ENCODE measurements at regions not wholly inside any gene's neighbourhood (a gene's known extent, or its start where the extent isn't known, plus 50 kb on each side); places are given as distances from the start of the nearest gene placed in this dataset.

DNA sequence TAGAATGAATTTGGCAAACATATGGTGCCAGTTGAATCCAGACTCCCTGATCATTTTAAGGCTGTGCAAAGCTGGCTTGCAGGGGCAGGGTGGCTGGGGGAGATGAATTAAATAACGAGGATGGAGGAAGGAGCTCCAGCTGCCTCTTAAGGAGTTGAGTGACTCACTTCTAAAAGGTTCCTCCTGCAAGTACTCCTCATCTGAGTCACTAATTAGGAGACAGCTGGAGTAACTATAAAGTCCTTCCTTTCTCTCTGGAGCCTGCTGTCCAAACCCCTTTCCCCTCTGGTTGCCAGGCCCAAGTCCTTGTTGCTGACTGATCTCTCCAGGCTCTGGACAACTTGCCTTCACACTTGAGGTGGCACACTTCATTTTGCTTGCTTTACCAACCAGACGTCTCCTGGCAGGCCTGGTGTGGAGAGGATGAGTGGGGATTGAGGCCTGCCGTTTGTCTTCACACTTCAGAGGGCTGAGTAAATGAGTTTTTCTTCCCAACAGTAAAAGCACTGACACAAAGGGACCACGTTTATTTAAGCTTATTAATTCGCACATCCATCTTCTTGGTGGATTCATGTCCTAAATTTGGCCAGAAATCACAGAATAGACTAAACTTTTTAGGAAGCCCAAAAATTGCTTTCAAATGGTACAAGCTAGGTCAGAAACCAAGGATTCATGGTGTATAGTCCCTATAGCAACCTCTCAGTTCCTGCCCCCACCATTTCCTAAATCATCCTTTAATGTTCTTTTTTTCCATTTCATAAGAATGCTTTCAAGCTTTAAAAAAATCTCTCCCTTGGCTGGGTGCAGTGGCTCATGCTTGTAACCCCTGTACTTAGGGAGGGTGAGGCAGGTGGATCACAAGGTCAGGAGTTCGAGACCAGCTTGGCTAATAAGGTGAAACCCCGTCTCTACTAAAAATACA, 90.5 kb upstream of the MYRIP start:
- whole genome bisulfite sequencing (ENCODE audit: extremely low coverage, insufficient coverage, low lambda C conversion rate): no CpG with 5 or more reads among the region's 7 CpGs

DNA sequence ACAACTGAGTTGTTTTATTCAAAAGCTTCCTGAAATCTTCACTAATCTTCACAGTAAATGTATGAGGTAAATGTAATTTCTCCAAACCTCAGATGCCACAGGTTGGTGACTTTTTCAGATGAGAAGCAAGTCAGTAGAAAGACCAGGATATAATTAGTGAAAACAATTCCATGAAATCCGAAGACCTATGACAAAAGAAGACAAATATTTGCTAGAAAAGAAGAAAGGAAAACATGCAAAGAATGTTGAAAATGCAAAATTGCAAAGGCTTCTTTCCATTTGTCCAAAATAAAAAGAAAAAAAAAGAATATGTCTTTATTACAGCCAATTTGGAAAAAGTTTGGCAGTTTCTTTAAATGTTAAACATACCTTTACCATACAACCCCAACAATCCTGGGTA, 88.3 kb upstream of the MYRIP start:
- no peak overlapping the region for H2BK120ac ChIP-seq (ENCODE audit: low read depth, low read length)
- H4K5ac ChIP-seq (ENCODE audit: low read length): no peak overlapping the region
- no peak overlapping the region for H2AK5ac ChIP-seq (ENCODE audit: low read length)
- H3K4me2 ChIP-seq (ENCODE audit: low read length): no peak overlapping the region
- H2BK15ac ChIP-seq (replicated peaks; ENCODE audit: low read depth): no peak overlapping the region
- H3K9ac ChIP-seq (ENCODE audit: low read length): no peak overlapping the region
- H3K56ac ChIP-seq (ENCODE audit: low read length): no peak overlapping the region
- no peak overlapping the region for H3K18ac ChIP-seq (ENCODE audit: low read length)
- H2BK5ac ChIP-seq (ENCODE audit: low read length): no peak overlapping the region
- no peak overlapping the region for H3K23ac ChIP-seq (ENCODE audit: low read length)
- H3K79me2 ChIP-seq (ENCODE audit: control insufficient read depth, insufficient read depth, low read length): no peaks in the 10 kb centered on the region
- H3K27ac ChIP-seq (ENCODE audit: low read depth, low read length): no peak overlapping the region
- H3K4me1 ChIP-seq (ENCODE audit: control insufficient read depth, low read depth, low read length): peaks cover 2% of the 10 kb centered on the region
- no peak overlapping the region for H3K4ac ChIP-seq (ENCODE audit: low read depth, low read length)
- no peak overlapping the region for H4K8ac ChIP-seq (ENCODE audit: low read depth, low read length)
- no peaks in the 10 kb centered on the region for H3K36me3 ChIP-seq (ENCODE audit: control insufficient read depth, insufficient read depth, low read length)
- H3K4me3 ChIP-seq (ENCODE audit: low read length): no peak overlapping the region
- H3K27me3 ChIP-seq (ENCODE audit: insufficient read depth, low read length, poor library complexity): no peaks in the 10 kb centered on the region
- WGBS (ENCODE audit: extremely low coverage, insufficient coverage, low lambda C conversion rate): no CpG with 5 or more reads among the region's 1 CpG
- H3K79me1 ChIP-seq (ENCODE audit: low read length): no peaks in the 10 kb centered on the region
- DNase-seq: peak; percentile 14

More for the DNA sequence above, 90.5 kb upstream of the MYRIP start:
- Histone ChIP-seq H3K18ac (ENCODE audit: low read length) (no peak overlapping the region), H3K56ac (ENCODE audit: low read length) (no peak overlapping the region), H3K36me3 (ENCODE audit: control insufficient read depth, insufficient read depth, low read length) (no peaks in the 10 kb centered on the region), H2AK5ac (ENCODE audit: low read length) (no peak overlapping the region), H2BK15ac (replicated peaks; ENCODE audit: low read depth) (peak overlapping the region; percentile 65), H3K4me1 (ENCODE audit: control insufficient read depth, low read depth, low read length) (peaks cover 2% of the 10 kb centered on the region), H3K27ac (ENCODE audit: low read depth, low read length) (no peak overlapping the region), H3K4ac (ENCODE audit: low read depth, low read length) (no peak overlapping the region), H3K79me1 (ENCODE audit: low read length) (no peaks in the 10 kb centered on the region), H2BK5ac (ENCODE audit: low read length) (no peak overlapping the region), H4K5ac (ENCODE audit: low read length) (no peak overlapping the region), H3K9ac (ENCODE audit: low read length) (no peak overlapping the region), H3K79me2 (ENCODE audit: control insufficient read depth, insufficient read depth, low read length) (no peaks in the 10 kb centered on the region), H3K4me3 (ENCODE audit: low read length) (no peak overlapping the region), H3K4me2 (ENCODE audit: low read length) (no peak overlapping the region), H4K8ac (ENCODE audit: low read depth, low read length) (peak overlapping the region; percentile 1), H3K27me3 (ENCODE audit: insufficient read depth, low read length, poor library complexity) (no peaks in the 10 kb centered on the region), H2BK120ac (ENCODE audit: low read depth, low read length) (no peak overlapping the region), H3K23ac (ENCODE audit: low read length) (no peak overlapping the region)
- DNase-seq: peak; percentile 60

DNA sequence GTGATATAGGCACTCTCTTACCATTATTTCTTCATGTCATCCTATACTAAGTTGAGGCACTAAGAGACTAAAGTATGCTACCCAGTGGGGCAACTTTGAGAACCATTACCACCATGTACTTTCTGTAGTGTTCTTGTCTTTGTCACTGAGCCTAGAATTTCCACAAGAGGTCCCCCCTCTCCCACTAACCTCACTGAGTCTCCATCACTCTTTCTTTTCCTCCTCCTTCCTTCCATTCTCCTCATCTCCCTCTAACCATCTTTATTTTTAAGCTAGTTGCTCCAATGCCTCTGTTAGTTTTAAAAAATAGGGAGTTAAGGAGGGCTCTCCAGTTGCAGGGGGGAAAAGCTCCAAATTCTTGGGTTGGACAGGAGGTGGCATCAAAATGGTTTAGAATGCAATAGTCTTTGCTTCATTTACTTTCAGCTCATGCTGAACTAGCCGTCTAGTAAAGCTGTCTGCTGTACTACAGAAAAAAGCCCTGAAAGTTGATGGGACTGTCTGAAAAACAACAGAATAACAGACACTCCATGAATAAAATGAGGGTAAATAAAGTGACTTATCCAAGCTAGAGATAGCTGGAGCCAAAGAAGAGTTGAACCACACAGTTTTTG, 85.1 kb upstream of the MYRIP start:
- Histone ChIP-seq H2AK5ac (ENCODE audit: low read length) (no peak overlapping the region), H3K4me3 (ENCODE audit: low read length) (no peak overlapping the region), H3K4me2 (ENCODE audit: low read length) (no peak overlapping the region), H3K79me1 (ENCODE audit: low read length) (no peaks in the 10 kb centered on the region), H3K4ac (ENCODE audit: low read depth, low read length) (no peak overlapping the region), H3K9ac (ENCODE audit: low read length) (no peak overlapping the region), H2BK120ac (ENCODE audit: low read depth, low read length) (no peak overlapping the region), H3K18ac (ENCODE audit: low read length) (no peak overlapping the region), H3K4me1 (ENCODE audit: control insufficient read depth, low read depth, low read length) (no peaks in the 10 kb centered on the region), H4K8ac (ENCODE audit: low read depth, low read length) (no peak overlapping the region), H2BK5ac (ENCODE audit: low read length) (no peak overlapping the region), H3K36me3 (ENCODE audit: control insufficient read depth, insufficient read depth, low read length) (no peaks in the 10 kb centered on the region), H4K5ac (ENCODE audit: low read length) (no peak overlapping the region), H3K23ac (ENCODE audit: low read length) (no peak overlapping the region), H3K56ac (ENCODE audit: low read length) (no peak overlapping the region), H2BK15ac (replicated peaks; ENCODE audit: low read depth) (no peak overlapping the region), H3K79me2 (ENCODE audit: control insufficient read depth, insufficient read depth, low read length) (no peaks in the 10 kb centered on the region), H3K27me3 (ENCODE audit: insufficient read depth, low read length, poor library complexity) (no peaks in the 10 kb centered on the region), H3K27ac (ENCODE audit: low read depth, low read length) (no peak overlapping the region)
- no CpG with 5 or more reads among the region's 1 CpG for WGBS (ENCODE audit: extremely low coverage, insufficient coverage, low lambda C conversion rate)
- peak; percentile 38 for DNase-seq

DNA sequence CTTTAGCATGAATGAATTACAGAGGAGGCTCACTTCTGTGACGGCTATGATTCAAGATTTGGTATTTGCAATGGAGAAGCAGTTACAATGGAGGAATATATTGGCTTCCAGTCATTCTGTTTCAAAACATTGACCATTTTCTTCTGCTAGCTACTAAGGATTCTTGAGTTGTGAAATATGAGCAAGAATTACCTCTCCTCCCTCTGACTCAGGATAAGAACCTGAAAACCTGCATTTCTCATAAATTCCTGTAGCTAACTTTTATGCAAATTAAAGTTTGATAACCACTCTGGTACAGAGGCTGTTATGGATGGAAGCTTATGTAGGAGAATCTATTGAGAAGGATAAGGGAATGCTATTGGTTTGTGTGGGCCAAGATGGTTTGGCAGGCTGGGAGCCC, 84.1 kb upstream of the MYRIP start:
- Histone ChIP-seq H3K4me1 (ENCODE audit: control insufficient read depth, low read depth, low read length) (no peaks in the 10 kb centered on the region), H4K8ac (ENCODE audit: low read depth, low read length) (no peak overlapping the region), H4K5ac (ENCODE audit: low read length) (no peak overlapping the region), H3K4me3 (ENCODE audit: low read length) (no peak overlapping the region), H2BK5ac (ENCODE audit: low read length) (no peak overlapping the region), H3K79me1 (ENCODE audit: low read length) (no peaks in the 10 kb centered on the region), H3K79me2 (ENCODE audit: control insufficient read depth, insufficient read depth, low read length) (no peaks in the 10 kb centered on the region), H3K23ac (ENCODE audit: low read length) (no peak overlapping the region), H3K36me3 (ENCODE audit: control insufficient read depth, insufficient read depth, low read length) (no peaks in the 10 kb centered on the region), H3K9ac (ENCODE audit: low read length) (no peak overlapping the region), H2AK5ac (ENCODE audit: low read length) (no peak overlapping the region), H3K4me2 (ENCODE audit: low read length) (no peak overlapping the region), H2BK15ac (replicated peaks; ENCODE audit: low read depth) (no peak overlapping the region), H3K18ac (ENCODE audit: low read length) (no peak overlapping the region), H3K4ac (ENCODE audit: low read depth, low read length) (no peak overlapping the region), H2BK120ac (ENCODE audit: low read depth, low read length) (no peak overlapping the region), H3K56ac (ENCODE audit: low read length) (no peak overlapping the region), H3K27ac (ENCODE audit: low read depth, low read length) (no peak overlapping the region), H3K27me3 (ENCODE audit: insufficient read depth, low read length, poor library complexity) (no peaks in the 10 kb centered on the region)
- no peak for DNase-seq
- no CpG with 5 or more reads among the region's 1 CpG for WGBS (ENCODE audit: extremely low coverage, insufficient coverage, low lambda C conversion rate)

DNA sequence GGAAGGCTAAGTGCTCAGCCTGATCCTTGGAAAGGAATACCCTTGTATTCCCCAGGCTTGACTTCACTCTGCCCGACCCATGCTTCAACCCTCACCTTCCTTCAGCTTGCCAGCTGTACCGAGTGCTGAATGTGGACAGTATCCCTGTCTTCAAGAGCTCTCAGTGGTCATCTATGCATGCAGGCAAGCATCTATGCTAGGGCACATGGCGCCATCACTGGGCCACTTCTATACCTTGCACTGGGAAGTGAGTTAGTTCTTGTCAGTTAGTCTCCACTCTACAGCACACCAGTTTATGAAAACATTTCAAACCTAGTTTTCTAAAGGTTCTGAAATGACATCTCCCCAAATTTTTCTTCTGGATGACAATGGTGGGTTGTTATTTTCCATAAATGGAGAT, 82.0 kb upstream of the MYRIP start:
- no peaks in the 10 kb centered on the region for H3K79me2 ChIP-seq (ENCODE audit: control insufficient read depth, insufficient read depth, low read length)
- no peak overlapping the region for H4K8ac ChIP-seq (ENCODE audit: low read depth, low read length)
- no peak overlapping the region for H3K4me3 ChIP-seq (ENCODE audit: low read length)
- H3K4me1 ChIP-seq (ENCODE audit: control insufficient read depth, low read depth, low read length): no peaks in the 10 kb centered on the region
- no CpG with 5 or more reads among the region's 3 CpGs for WGBS (ENCODE audit: extremely low coverage, insufficient coverage, low lambda C conversion rate)
- H3K36me3 ChIP-seq (ENCODE audit: control insufficient read depth, insufficient read depth, low read length): no peaks in the 10 kb centered on the region
- no peak overlapping the region for H2BK120ac ChIP-seq (ENCODE audit: low read depth, low read length)
- H2BK15ac ChIP-seq (replicated peaks; ENCODE audit: low read depth): no peak overlapping the region
- H4K5ac ChIP-seq (ENCODE audit: low read length): no peak overlapping the region
- H3K4me2 ChIP-seq (ENCODE audit: low read length): no peak overlapping the region
- H3K27ac ChIP-seq (ENCODE audit: low read depth, low read length): no peak overlapping the region
- H3K4ac ChIP-seq (ENCODE audit: low read depth, low read length): no peak overlapping the region
- no peaks in the 10 kb centered on the region for H3K79me1 ChIP-seq (ENCODE audit: low read length)
- no peak overlapping the region for H2AK5ac ChIP-seq (ENCODE audit: low read length)
- no peak overlapping the region for H3K9ac ChIP-seq (ENCODE audit: low read length)
- H3K23ac ChIP-seq (ENCODE audit: low read length): no peak overlapping the region
- H3K18ac ChIP-seq (ENCODE audit: low read length): no peak overlapping the region
- DNase-seq: peak; percentile 51
- H3K27me3 ChIP-seq (ENCODE audit: insufficient read depth, low read length, poor library complexity): no peaks in the 10 kb centered on the region
- no peak overlapping the region for H2BK5ac ChIP-seq (ENCODE audit: low read length)
- H3K56ac ChIP-seq (ENCODE audit: low read length): no peak overlapping the region
